ENCODE measurements at regions not wholly inside any gene's neighbourhood (a gene's known extent, or its start where the extent isn't known, plus 50 kb on each side); places are given as distances from the start of the nearest gene placed in this dataset.

- peak; percentile 44; the same call in 1 of the 2 replicates for TF ChIP-seq ZMYM3 (CRISPR knock-in tag; IDR thresholded peaks at IDR 0.05)
- no peak for TF ChIP-seq ZBTB8A (CRISPR knock-in tag; IDR thresholded peaks at IDR 0.05; ENCODE audit: borderline replicate concordance, low read depth)
- no peak for TF ChIP-seq RARG (CRISPR knock-in tag; IDR thresholded peaks at IDR 0.05; ENCODE audit: low read depth)
- TF ChIP-seq, protein P1, sequence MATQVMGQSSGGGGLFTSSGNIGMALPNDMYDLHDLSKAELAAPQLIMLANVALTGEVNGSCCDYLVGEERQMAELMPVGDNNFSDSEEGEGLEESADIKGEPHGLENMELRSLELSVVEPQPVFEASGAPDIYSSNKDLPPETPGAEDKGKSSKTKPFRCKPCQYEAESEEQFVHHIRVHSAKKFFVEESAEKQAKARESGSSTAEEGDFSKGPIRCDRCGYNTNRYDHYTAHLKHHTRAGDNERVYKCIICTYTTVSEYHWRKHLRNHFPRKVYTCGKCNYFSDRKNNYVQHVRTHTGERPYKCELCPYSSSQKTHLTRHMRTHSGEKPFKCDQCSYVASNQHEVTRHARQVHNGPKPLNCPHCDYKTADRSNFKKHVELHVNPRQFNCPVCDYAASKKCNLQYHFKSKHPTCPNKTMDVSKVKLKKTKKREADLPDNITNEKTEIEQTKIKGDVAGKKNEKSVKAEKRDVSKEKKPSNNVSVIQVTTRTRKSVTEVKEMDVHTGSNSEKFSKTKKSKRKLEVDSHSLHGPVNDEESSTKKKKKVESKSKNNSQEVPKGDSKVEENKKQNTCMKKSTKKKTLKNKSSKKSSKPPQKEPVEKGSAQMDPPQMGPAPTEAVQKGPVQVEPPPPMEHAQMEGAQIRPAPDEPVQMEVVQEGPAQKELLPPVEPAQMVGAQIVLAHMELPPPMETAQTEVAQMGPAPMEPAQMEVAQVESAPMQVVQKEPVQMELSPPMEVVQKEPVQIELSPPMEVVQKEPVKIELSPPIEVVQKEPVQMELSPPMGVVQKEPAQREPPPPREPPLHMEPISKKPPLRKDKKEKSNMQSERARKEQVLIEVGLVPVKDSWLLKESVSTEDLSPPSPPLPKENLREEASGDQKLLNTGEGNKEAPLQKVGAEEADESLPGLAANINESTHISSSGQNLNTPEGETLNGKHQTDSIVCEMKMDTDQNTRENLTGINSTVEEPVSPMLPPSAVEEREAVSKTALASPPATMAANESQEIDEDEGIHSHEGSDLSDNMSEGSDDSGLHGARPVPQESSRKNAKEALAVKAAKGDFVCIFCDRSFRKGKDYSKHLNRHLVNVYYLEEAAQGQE (IDR thresholded peaks at IDR 0.05; ENCODE audit: borderline replicate concordance in 1 of 2, low read depth in 1 of 2, low read length in 2 of 2) = no peak
- TF ChIP-seq, protein P2, sequence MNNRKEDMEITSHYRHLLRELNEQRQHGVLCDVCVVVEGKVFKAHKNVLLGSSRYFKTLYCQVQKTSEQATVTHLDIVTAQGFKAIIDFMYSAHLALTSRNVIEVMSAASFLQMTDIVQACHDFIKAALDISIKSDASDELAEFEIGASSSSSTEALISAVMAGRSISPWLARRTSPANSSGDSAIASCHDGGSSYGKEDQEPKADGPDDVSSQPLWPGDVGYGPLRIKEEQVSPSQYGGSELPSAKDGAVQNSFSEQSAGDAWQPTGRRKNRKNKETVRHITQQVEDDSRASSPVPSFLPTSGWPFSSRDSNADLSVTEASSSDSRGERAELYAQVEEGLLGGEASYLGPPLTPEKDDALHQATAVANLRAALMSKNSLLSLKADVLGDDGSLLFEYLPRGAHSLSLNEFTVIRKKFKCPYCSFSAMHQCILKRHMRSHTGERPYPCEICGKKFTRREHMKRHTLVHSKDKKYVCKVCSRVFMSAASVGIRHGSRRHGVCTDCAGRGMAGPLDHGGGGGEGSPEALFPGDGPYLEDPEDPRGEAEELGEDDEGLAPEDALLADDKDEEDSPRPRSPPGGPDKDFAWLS (CRISPR knock-in tag; IDR thresholded peaks at IDR 0.05; ENCODE audit: borderline replicate concordance) = no peak
- no peak for TF ChIP-seq ZNF337 (CRISPR knock-in tag; IDR thresholded peaks at IDR 0.05; ENCODE audit: borderline replicate concordance, low read depth)
- no peak for TF ChIP-seq ATF1 (CRISPR knock-in tag; IDR thresholded peaks at IDR 0.05)
- no peak for TF ChIP-seq MYC (CRISPR knock-in tag; IDR thresholded peaks at IDR 0.05; ENCODE audit: borderline replicate concordance)
- TF ChIP-seq ZNF33B (CRISPR knock-in tag; IDR thresholded peaks at IDR 0.05) = no peak
- TF ChIP-seq MED13 (CRISPR knock-in tag; IDR thresholded peaks at IDR 0.05) = no peak
- no peak for TF ChIP-seq SIX1 (CRISPR knock-in tag; IDR thresholded peaks at IDR 0.05; ENCODE audit: borderline replicate concordance)
- no peak for TF ChIP-seq HDAC1 (CRISPR knock-in tag; IDR thresholded peaks at IDR 0.05)
- TF ChIP-seq HNF4G (IDR thresholded peaks at IDR 0.05; ENCODE audit: borderline replicate concordance, low read depth, low read length) = no peak
- TF ChIP-seq HNF4G (CRISPR knock-in tag; IDR thresholded peaks at IDR 0.05; ENCODE audit: borderline replicate concordance, low read depth) = no peak
- TF ChIP-seq GABPA (IDR thresholded peaks at IDR 0.05; ENCODE audit: low read depth, low read length) = no peak
- no peak for TF ChIP-seq GABPA (CRISPR knock-in tag; IDR thresholded peaks at IDR 0.05; ENCODE audit: low read depth)
- TF ChIP-seq ZFX (CRISPR knock-in tag; IDR thresholded peaks at IDR 0.05; ENCODE audit: low read depth) = peak; percentile 46; the same call in 1 of the 2 replicates
- TF ChIP-seq, protein P3, sequence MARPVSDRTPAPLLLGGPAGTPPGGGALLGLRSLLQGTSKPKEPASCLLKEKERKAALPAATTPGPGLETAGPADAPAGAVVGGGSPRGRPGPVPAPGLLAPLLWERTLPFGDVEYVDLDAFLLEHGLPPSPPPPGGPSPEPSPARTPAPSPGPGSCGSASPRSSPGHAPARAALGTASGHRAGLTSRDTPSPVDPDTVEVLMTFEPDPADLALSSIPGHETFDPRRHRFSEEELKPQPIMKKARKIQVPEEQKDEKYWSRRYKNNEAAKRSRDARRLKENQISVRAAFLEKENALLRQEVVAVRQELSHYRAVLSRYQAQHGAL (CRISPR knock-in tag; IDR thresholded peaks at IDR 0.05; ENCODE audit: not compliant biosample characterization) = no peak
Measured at GRCh38 chr1:25126562-25126961, 105.7 kb downstream of the SYF2 start (continued).

Data from HepG2 (cell line).